Neural cell (in vitro differentiated cells): ENCODE measurements at regions not wholly inside any gene's neighbourhood (a gene's known extent, or its start where the extent isn't known, plus 50 kb on each side); places are given as distances from the start of the nearest gene placed in this dataset.

Source experiments
- EP300 ChIP-seq: fragments of 450-650 bp; conservative IDR thresholded peaks from 2 replicates; pipeline ENCODE4 v1.6.1; 2014; ENCODE audit warnings: antibody characterized with exemption, mild to moderate bottlenecking, moderate library complexity; ENCODE audit not compliant: poor library complexity, severe bottlenecking
- EZH2 ChIP-seq: fragments of 200-600, 300-800 bp; shearing (Covaris generic), sonication (generic); IDR thresholded peaks from 2 replicates; pipeline ENCODE4 v1.6.1; 2014; ENCODE audit warnings: antibody characterized with exemption, low read length, borderline replicate concordance, mild to moderate bottlenecking; ENCODE audit not compliant: insufficient read depth, poor library complexity, severe bottlenecking
- POLR2AphosphoS5 ChIP-seq: IDR thresholded peaks from 2 replicates; pipeline ENCODE4 v1.6.1; 2012
- RAD21 ChIP-seq: fragments of 450-650 bp; conservative IDR thresholded peaks from 2 replicates; pipeline ENCODE4 v1.6.1; 2014; ENCODE audit warnings: antibody characterized with exemption, mild to moderate bottlenecking, moderate library complexity
- SMC3 ChIP-seq: fragments of 450-650 bp; conservative IDR thresholded peaks from 2 replicates; pipeline ENCODE4 v1.6.1; 2014; ENCODE audit warnings: antibody characterized with exemption, mild to moderate bottlenecking, moderate library complexity; ENCODE audit not compliant: poor library complexity
- TAF1 ChIP-seq: IDR thresholded peaks from 2 replicates; pipeline ENCODE4 v1.6.1; 2012; ENCODE audit warnings: low read depth
- TF ChIP-seq, protein P1 (sequence below): fragments of 450-650 bp; IDR thresholded peaks from 2 replicates; pipeline ENCODE4 v1.5.1; 2014; ENCODE audit warnings: antibody characterized with exemption, mild to moderate bottlenecking, moderate library complexity; ENCODE audit not compliant: poor library complexity, severe bottlenecking
- TF ChIP-seq, protein P2 (sequence below): IDR thresholded peaks from 2 replicates; pipeline ENCODE4 v1.6.1; 2012; ENCODE audit warnings: borderline replicate concordance

DNA sequence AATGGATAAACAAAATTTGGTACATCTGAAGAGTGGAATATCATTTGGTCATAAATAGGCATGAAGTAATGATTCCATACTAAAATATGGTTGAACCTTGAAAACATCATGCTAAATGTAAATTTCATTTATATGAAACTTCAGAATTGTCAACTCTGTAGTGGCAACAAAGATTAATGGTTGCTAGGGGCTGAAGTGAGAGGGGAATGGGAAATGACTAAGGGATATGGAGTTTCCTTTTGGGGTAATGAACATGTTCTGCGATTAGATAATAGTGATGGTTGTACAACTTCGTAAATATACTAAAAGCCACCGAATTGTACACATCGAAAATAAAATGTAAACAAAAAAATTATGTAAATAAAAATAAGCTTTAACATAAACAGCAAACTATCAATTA, 384.1 kb upstream of the STEAP1 start:
- TF ChIP-seq, protein P1, sequence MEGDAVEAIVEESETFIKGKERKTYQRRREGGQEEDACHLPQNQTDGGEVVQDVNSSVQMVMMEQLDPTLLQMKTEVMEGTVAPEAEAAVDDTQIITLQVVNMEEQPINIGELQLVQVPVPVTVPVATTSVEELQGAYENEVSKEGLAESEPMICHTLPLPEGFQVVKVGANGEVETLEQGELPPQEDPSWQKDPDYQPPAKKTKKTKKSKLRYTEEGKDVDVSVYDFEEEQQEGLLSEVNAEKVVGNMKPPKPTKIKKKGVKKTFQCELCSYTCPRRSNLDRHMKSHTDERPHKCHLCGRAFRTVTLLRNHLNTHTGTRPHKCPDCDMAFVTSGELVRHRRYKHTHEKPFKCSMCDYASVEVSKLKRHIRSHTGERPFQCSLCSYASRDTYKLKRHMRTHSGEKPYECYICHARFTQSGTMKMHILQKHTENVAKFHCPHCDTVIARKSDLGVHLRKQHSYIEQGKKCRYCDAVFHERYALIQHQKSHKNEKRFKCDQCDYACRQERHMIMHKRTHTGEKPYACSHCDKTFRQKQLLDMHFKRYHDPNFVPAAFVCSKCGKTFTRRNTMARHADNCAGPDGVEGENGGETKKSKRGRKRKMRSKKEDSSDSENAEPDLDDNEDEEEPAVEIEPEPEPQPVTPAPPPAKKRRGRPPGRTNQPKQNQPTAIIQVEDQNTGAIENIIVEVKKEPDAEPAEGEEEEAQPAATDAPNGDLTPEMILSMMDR: no peak
- TF ChIP-seq EZH2 (no peak), RAD21 (no peak), EP300 (no peak), TAF1 (no peak), POLR2AphosphoS5 (no peak), SMC3 (no peak)
- TF ChIP-seq, protein P2, sequence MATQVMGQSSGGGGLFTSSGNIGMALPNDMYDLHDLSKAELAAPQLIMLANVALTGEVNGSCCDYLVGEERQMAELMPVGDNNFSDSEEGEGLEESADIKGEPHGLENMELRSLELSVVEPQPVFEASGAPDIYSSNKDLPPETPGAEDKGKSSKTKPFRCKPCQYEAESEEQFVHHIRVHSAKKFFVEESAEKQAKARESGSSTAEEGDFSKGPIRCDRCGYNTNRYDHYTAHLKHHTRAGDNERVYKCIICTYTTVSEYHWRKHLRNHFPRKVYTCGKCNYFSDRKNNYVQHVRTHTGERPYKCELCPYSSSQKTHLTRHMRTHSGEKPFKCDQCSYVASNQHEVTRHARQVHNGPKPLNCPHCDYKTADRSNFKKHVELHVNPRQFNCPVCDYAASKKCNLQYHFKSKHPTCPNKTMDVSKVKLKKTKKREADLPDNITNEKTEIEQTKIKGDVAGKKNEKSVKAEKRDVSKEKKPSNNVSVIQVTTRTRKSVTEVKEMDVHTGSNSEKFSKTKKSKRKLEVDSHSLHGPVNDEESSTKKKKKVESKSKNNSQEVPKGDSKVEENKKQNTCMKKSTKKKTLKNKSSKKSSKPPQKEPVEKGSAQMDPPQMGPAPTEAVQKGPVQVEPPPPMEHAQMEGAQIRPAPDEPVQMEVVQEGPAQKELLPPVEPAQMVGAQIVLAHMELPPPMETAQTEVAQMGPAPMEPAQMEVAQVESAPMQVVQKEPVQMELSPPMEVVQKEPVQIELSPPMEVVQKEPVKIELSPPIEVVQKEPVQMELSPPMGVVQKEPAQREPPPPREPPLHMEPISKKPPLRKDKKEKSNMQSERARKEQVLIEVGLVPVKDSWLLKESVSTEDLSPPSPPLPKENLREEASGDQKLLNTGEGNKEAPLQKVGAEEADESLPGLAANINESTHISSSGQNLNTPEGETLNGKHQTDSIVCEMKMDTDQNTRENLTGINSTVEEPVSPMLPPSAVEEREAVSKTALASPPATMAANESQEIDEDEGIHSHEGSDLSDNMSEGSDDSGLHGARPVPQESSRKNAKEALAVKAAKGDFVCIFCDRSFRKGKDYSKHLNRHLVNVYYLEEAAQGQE: no peak
